ENCODE measurements at regions not wholly inside any gene's neighbourhood (a gene's known extent, or its start where the extent isn't known, plus 50 kb on each side); places are given as distances from the start of the nearest gene placed in this dataset.

GRCh38 chr4:12242354-12242753 lies 813.7 kb upstream of the HS3ST1 start (continued):
- TF ChIP-seq, protein P1, sequence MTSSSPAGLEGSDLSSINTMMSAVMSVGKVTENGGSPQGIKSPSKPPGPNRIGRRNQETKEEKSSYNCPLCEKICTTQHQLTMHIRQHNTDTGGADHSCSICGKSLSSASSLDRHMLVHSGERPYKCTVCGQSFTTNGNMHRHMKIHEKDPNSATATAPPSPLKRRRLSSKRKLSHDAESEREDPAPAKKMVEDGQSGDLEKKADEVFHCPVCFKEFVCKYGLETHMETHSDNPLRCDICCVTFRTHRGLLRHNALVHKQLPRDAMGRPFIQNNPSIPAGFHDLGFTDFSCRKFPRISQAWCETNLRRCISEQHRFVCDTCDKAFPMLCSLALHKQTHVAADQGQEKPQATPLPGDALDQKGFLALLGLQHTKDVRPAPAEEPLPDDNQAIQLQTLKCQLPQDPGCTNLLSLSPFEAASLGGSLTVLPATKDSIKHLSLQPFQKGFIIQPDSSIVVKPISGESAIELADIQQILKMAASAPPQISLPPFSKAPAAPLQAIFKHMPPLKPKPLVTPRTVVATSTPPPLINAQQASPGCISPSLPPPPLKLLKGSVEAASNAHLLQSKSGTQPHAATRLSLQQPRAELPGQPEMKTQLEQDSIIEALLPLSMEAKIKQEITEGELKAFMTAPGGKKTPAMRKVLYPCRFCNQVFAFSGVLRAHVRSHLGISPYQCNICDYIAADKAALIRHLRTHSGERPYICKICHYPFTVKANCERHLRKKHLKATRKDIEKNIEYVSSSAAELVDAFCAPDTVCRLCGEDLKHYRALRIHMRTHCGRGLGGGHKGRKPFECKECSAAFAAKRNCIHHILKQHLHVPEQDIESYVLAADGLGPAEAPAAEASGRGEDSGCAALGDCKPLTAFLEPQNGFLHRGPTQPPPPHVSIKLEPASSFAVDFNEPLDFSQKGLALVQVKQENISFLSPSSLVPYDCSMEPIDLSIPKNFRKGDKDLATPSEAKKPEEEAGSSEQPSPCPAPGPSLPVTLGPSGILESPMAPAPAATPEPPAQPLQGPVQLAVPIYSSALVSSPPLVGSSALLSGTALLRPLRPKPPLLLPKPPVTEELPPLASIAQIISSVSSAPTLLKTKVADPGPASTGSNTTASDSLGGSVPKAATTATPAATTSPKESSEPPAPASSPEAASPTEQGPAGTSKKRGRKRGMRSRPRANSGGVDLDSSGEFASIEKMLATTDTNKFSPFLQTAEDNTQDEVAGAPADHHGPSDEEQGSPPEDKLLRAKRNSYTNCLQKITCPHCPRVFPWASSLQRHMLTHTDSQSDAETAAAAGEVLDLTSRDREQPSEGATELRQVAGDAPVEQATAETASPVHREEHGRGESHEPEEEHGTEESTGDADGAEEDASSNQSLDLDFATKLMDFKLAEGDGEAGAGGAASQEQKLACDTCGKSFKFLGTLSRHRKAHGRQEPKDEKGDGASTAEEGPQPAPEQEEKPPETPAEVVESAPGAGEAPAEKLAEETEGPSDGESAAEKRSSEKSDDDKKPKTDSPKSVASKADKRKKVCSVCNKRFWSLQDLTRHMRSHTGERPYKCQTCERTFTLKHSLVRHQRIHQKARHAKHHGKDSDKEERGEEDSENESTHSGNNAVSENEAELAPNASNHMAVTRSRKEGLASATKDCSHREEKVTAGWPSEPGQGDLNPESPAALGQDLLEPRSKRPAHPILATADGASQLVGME (CRISPR knock-in tag; IDR thresholded peaks at IDR 0.05): no peak
- TF ChIP-seq, protein P2, sequence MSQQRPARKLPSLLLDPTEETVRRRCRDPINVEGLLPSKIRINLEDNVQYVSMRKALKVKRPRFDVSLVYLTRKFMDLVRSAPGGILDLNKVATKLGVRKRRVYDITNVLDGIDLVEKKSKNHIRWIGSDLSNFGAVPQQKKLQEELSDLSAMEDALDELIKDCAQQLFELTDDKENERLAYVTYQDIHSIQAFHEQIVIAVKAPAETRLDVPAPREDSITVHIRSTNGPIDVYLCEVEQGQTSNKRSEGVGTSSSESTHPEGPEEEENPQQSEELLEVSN (IDR thresholded peaks at IDR 0.05; ENCODE audit: borderline replicate concordance in 1 of 2, extremely low read depth in 1 of 2, insufficient read depth in 1 of 2, insufficient read length in 1 of 2, low read depth in 1 of 2, low read length in 1 of 2, poor library complexity in 1 of 2, severe bottlenecking in 1 of 2): no peak
- no peak for TF ChIP-seq EP300 (IDR thresholded peaks at IDR 0.05; ENCODE audit: low read length)
- TF ChIP-seq POU5F1 (IDR thresholded peaks at IDR 0.05; ENCODE audit: borderline replicate concordance, low read depth, low read length, partially characterized antibody): no peak

Measured in K562 (cell line).